Erythroblast (primary cell): ENCODE measurements at regions not wholly inside any gene's neighbourhood (a gene's known extent, or its start where the extent isn't known, plus 50 kb on each side); places are given as distances from the start of the nearest gene placed in this dataset.
A peak's percentile ranks its signal among the peaks of the same experiment; 100 is the strongest.

Experiments used
- DNase-seq, 2 experiments: peaks; one replicate each; lab custom pipeline; 2025; lab: John Stamatoyannopoulos, UW
- GATA1 ChIP-seq: IDR thresholded peaks from 2 replicates; pipeline ENCODE4 v1.6.1; 2011; ENCODE audit warnings: low read depth, mild to moderate bottlenecking, control low read depth, low read length, moderate library complexity
- POLR2A ChIP-seq: IDR thresholded peaks from 2 replicates; pipeline ENCODE4 v1.6.1; 2011; ENCODE audit warnings: mild to moderate bottlenecking, low read length

DNA sequence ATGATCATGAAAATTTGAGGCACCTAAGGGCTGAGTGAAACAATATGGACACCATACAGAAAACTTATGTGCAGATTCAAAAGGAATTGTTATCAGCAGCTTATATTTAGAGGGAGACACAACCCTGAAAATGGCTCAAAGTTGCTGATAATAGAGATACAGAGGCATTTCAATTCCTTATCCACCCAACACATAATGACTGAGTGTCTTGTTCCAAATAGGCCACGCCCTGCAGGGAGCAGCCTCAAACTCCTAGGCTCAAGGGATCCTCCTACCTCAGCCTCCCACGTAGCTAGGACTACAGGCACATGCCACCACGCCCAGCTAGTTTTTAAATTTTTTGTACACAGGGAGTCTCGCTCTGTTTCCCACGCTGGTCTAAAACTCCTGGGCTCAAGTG lies 79.0 kb downstream of the LBH start:
- DNase-seq: peak; percentile 53 to 85
- no peak for TF ChIP-seq POLR2A
- TF ChIP-seq GATA1: no peak

DNA sequence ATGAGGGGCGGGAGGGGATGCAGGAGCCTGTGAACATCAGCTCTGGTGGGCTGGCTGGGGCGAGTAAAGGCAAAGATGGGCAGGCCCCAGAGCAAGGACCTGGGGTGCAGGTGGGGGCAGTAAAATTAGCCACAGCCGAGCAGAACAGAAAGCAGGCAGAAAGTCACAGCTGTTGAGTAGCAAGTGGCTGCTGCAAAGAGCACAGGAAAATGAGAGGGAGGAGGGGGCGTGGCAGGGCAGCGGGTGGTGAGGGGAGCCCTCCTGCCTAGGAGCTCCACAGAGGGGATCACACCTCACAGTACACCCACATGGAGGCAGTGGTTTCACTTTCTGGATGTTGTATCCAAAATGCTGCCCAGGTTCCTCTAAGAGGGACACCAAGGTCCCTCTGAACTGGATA lies 79.6 kb downstream of the LBH start:
- peak in 1 of 2 experiments; percentile 19 for DNase-seq
- no peak for TF ChIP-seq GATA1
- TF ChIP-seq POLR2A: no peak

DNA sequence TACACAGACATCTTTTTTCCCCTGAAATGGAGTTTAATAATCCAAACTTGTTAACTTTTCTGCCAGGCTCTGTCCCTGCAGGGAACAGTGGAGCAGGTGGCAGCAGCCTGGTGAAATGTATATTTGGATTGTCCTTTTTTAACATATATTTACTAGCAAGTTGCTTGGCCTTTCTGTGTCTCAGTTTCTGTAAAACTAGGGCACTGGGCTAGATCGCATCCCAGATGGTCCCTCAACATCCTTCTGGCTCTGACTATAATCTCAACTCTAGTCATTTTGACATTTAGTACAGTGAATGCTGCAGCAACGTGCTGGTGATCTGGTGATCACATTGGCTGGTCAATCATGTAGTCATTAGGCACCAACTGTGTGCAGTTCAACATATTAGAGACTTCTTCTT lies 80.4 kb downstream of the LBH start:
- TF ChIP-seq GATA1 (no peak), POLR2A (no peak)
- DNase-seq: no peak

DNA sequence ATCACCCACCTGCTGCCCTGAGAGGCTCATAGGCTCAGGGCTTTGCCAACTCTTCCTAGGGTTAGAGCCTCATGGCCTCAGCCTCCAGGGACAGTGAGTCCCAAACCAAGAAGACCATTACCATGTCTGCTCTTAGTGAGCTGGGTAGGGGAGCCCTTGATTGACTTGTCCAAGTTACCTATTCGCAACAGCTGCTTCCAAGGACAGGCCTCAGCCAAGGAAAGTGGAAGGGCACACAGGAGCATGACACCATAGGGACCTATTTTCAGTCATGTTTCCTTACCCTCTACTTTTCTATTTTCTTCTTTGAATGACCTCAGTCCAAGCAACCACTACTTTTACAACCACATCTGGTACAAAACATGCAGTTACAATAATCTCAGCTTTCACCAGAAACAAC lies 81.6 kb downstream of the LBH start:
- no peak for TF ChIP-seq POLR2A
- no peak for TF ChIP-seq GATA1
- DNase-seq: no peak

DNA sequence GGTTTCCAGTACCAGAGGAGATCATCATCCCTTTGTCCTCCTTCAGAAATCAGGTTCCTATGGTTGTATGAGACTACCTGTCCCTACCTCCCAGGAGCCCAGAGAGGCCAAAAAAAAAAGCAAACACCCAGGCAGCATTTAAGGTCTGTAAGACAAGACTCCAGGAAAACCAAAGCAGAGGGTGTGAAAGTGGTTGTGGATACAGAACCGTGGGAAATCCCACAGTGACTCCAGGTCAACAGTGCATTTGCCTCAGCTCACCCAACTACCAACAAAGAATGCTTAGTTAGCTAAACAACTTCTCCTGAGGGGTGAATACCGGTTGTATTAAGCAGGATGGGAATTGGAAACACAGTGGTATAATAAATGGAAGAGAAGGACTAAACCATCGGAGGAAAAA lies 83.6 kb downstream of the LBH start:
- TF ChIP-seq GATA1 (no peak), POLR2A (no peak)
- no peak for DNase-seq

DNA sequence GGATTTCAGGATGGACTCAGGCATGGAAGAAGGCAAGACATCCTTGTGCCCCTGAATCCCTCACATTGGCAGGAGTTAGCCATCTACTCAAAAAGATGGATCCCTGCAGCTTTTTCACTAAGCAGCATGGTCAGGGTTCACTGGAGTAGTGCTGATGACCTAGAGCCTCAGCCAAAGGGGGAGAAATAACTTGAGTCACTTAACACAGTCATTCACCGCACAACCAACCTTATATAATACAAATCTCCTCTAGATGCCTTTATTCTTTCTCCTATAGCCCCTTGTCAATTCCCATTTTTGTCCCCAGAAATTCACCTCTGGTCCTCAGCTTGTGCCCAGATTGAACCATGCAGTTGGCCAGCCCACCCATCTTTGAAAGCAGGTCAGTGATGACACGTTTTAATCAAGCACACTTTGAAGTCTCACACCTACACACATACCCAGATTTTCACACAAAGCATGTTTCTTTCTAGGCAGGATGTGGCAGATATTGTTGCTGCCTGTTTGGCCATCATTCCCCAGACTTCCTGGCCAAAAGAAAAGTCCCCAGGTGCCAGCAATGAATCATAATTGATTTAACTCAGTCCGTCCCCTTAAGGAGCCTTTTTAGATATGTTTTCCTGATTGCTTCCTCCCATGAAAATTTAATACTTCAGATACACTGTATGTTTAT lies 84.2 kb downstream of the LBH start:
- DNase-seq: no peak
- TF ChIP-seq POLR2A: no peak
- TF ChIP-seq GATA1: no peak

DNA sequence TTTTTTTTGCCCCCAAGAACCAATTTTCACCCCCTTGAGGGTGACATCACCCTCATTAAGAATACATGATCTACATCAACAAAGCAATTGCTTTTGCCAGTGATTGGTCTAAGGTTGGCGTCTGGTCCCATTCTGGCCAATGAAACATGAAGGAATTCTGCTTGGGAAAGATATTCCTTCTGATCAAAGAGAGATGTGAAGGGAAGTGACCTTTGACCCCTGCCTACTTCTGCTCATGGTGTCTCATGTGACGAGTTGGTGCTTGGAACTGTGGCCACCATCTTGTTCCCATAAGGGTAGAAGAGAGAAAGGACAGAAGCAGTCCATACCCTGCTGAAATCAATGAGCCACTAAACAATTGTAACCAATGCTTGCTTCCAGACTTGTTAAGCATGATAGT lies 85.1 kb downstream of the LBH start:
- DNase-seq: no peak
- TF ChIP-seq GATA1 (no peak), POLR2A (no peak)

DNA sequence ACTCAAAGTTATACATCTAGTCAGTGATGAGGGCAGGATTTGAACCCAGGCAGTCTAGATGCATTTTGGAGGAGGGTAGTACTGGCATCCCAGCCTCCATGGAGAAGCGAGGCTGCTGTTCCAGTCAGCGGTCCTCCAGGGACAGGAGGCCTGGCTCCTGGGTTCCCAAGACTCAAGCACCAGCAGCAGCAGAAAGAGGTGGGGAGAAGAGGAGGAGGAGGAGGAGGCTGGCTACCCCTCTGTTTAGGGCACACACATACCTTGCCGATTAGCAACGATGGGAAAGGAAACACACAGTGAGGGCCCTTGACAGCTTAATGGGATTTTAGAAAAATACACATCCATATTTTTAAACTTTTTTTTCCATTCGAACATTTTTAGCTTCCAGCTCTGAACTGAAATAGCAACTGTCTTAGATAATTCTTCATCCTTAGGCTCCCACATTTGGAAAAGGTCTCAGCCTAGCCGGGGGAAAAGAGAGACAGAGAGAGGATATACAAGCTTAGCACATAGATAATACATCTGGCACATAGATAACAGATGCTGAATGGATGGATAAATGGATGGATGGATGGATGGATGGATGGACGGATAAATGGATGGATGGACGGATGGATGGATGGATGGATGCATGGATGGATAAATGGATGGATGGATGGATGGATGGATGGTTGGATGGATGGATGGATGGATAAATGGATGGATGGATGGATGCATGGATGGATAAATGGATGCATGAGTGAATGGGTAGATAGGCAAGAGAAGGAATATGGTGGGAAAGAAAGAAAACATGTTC lies 87.9 kb downstream of the LBH start:
- no peak for TF ChIP-seq GATA1
- no peak for TF ChIP-seq POLR2A
- DNase-seq: no peak

DNA sequence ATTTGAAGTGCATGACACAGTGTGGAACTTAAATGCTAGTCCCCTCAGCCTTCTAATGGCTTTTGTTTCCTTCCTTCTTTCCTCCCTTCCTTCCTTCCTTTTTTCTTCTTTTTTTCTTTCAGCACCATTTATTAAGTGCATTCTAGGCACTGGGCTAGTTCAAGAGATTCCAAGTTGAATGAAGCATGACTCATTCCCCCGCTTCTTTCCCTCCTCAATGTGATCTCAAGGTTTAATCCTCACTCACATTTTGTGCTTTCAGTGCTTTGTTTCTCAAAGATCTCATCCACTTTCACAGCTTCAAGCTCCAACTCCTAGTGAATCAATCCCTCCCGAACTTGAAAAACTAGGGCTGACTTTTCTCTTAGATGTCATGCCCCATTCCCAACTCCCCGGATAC lies 90.1 kb downstream of the LBH start:
- no peak for DNase-seq
- TF ChIP-seq GATA1 (no peak), POLR2A (no peak)

DNA sequence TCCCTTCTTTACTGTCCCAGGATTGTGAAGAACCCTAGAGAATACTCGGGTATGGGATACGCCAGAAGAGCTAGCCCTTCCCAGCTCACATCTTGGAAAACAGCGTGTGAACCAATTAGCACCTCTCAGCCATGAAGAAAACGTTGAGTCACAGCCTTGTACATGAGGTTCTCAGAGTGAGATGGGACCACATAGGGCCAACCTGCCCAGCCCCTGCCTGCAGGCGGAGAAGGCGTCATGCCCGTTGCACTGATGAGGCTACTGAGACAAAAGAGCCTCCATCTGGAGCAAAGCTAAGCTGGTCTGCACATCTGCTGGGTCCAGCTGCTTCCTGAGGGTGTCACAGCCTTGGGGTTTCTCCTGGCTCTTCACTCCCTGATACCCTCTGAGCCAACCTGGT lies 92.2 kb downstream of the LBH start:
- DNase-seq: no peak

DNA sequence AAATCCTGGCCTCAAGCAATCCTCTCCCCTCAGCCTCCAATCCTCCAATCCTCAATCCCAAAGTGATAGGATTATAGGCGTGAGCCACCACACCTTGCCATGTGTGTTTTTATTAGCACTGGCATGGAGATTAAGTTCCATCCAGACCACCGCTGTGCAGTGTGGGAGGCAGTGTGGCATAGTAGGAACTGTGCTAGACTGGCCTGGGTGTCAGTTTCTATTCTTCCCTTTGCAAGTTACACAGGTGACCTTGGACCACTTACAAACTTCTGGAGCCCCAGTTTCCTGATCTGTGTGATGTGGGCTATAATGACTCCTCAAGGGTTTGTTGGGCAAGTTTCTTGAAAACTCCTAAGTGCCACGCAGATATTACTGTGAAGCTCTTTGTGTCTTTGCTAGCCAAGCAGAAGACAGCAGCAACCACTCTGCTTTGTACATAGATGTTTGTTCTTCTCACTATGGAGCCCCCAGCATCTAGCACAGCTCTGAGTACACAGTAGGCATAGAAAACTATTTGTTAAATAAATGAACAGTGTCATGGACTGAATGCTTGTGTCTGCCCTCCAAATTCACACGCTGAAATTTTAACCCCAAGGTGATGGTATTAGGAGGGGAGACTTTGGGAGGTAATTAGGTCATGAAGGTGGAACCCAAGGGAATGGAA lies 93.0 kb downstream of the LBH start:
- TF ChIP-seq GATA1 (no peak), POLR2A (no peak)
- DNase-seq: no peak

More for the DNA sequence above, 92.2 kb downstream of the LBH start:
- no peak for TF ChIP-seq GATA1
- no peak for TF ChIP-seq POLR2A

DNA sequence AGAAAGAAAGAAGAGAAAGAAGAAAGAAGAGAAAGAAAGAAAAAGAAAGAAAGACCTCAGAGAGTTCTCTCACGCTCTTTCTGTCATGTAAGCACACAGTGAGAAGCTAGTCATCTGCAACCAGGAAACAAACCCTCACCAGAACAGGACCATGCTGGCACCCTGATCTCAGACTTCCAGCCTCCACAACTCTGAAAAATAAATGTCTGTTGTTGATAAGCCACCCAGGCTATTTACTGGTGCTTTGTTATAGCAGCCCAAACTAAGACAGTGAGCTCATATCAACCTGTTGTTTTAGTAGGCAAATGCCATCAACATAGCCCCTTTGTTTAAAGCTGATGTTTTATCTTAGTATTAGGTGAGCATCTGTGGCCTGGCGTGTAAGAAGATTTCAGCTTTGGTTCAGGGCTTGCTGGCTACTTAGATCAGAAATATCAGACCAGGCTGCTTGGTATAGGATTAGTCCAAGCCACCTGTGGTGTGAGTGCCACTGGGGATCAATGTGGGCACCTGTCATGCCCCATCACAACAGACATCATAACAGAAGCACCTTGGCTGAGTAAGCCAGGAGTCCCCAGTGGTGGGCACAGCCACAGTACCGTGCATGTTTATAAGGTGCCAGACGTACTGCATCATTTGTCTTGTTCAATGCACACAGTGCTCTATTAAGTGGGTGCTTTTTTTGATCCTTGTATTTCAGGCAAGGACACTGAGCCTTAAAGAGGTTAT lies 94.4 kb downstream of the LBH start:
- peak; percentile 66 to 85 for DNase-seq
- no peak for TF ChIP-seq POLR2A
- TF ChIP-seq GATA1: no peak

DNA sequence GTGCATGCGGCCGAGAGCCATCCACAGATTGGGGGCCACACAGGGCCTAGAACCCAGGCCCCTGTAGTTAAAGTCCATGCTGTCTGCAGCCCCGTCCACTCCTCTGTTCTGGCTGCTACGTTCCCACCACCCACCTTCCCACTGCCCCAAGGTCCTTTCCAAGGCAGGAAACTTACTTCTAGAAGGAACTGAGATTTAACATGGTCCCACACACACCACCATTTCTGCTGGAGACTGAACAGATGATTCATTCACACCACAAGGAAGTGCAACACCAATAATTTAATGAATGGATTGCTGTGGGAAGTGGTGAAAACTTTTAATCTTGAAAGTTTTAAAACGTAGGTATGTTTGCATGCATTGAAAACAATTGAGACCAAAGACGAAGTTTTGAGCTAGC lies 95.2 kb downstream of the LBH start:
- TF ChIP-seq POLR2A (no peak), GATA1 (no peak)
- no peak for DNase-seq

DNA sequence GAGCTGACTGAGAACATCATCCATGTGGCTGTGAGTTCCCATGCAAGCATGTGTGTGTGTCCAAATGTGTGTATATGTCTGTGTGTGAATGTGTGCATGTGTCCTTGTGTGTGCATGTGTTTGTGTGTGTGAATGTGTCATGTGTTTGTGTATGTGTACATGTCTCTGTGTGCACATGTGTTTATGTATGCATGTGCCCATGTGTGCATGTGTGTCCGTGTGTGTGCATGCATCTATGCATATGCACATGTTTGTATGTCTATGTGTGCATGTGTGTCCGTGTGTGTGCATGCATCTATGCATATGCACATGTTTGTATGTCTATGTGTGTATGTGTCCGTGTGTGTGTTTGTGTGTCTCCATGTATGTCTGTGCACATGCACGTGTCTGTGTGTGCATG lies 99.7 kb downstream of the LBH start:
- TF ChIP-seq GATA1 (no peak), POLR2A (no peak)
- no peak for DNase-seq

DNA sequence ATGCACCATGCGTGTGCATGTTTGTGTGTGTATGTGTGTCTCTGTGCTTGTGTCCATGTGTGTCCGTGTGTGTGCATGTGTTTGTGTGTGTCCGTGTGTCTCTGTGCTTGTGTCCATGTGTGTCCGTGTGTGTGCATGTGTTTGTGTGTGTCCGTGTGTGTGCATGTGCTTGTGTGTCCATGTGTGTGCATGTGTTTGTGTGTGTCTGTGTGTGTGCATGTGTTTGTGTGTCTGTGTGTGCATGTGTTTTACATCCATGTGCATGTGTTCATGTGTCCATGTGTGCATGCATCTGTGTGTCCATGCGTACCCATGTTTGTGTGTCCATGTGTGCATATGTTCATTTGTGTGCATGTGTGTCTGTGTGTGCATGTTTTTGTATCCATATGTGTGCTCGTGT lies 100.5 kb downstream of the LBH start:
- DNase-seq: no peak
- no peak for TF ChIP-seq POLR2A
- no peak for TF ChIP-seq GATA1
